AG09309 (cell line): ENCODE measurements at regions not wholly inside any gene's neighbourhood (a gene's known extent, or its start where the extent isn't known, plus 50 kb on each side); places are given as distances from the start of the nearest gene placed in this dataset.

Source experiments
- DNase-seq: peaks from one replicate; pipeline ENCODE4 v3.0.0-alpha.2; 2010; ENCODE audit warnings: low read depth
- H3K4me3 ChIP-seq: 2 replicates; pipeline ENCODE4 v1.5.1; 2011; ENCODE audit warnings: mild to moderate bottlenecking, low read depth, low read length, moderate library complexity; ENCODE audit not compliant: control insufficient read depth
- CTCF ChIP-seq: IDR thresholded peaks from 2 replicates; pipeline ENCODE4 v1.5.1; 2011; ENCODE audit warnings: mild to moderate bottlenecking, low read depth, low read length, inconsistent platforms; ENCODE audit not compliant: insufficient read depth, control insufficient read depth; ENCODE audit errors: missing control alignments

DNA sequence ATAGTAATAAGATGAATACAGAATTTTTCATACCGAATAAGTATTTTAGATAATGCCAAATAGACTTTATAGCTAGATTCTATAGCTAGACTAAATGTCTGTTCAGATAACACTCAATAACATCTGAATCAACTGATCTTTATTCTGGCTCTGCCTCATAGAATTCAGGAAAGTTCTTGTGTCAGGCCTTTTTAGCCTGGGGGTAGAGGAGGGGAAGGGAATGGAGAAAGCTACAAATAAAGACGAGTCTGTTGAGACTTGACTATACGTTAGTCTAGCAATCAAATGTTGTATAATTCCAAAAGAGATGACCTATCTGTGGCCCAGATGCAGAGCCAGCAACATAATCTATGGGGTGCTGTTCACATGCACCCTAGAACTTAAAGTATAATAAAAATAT, 106.6 kb upstream of the ABI3BP start:
- TF ChIP-seq CTCF, result no peak
- DNase-seq, result no peak
- no peak overlapping the region for H3K4me3 ChIP-seq

DNA sequence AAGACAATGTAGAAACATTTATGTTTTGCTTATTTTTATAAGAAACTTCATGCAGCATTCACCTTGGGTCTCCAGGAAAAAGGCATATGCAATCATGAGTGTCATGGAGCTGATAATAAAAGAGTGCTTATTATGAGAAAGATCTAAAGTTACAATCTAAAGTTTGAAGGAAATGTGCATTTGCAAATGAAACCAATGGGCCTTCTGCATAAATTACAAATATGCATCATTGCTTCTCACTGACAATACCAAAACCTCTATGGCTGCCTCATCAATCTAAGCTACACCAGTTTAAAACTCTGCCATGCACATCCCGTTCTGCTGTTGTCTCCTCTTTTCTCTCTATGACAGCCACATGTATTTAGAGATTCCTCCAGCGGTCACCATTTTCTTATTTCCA, 103.2 kb upstream of the ABI3BP start:
- DNase-seq, result no peak
- TF ChIP-seq CTCF, result no peak
- H3K4me3 ChIP-seq, result no peak overlapping the region

DNA sequence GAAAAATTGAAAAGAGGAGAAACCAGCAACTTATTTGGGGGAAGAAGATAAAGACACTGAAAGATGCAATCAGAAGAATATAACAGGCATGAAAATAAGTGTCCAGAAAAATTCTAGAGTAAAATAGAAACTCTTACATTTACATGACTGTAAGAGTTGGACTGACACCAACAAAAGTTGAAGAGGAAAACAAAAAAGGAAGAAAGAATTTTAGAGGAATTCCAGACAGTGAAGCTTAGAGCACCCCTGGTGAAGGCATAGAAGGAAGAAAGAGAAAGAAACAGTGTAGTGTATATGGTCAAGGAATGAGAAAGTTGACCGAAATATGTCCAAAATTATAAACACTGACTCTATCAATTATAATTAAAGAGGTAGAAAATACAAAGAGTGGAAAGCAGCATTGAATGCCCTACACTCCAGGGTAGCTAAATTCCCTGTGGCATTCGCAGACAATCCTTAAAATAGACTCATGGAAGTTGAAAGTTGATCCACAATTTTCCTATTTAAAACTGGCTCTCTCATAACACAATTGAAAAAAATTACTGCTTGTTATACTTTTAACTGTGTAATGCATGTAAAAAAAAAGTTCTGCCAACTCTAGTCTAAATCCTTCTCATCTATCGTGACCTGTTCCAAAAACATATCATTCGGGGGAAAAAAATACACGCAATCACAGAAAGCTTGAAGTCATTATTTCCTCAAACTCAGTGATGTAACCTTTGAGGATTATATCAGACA, 102.6 kb upstream of the ABI3BP start:
- TF ChIP-seq CTCF, result no peak
- no peak for DNase-seq
- no peak overlapping the region for H3K4me3 ChIP-seq

- H3K4me3 ChIP-seq, result no peak overlapping the region
- no peak for TF ChIP-seq CTCF
- no peak for DNase-seq
Measured at GRCh38 chr3:101091489-101091888, 98.3 kb upstream of the ABI3BP start.

- no peak for TF ChIP-seq CTCF
- no peak for DNase-seq
- no peak overlapping the region for H3K4me3 ChIP-seq
Measured at GRCh38 chr3:101085752-101086151, 92.5 kb upstream of the ABI3BP start.

GRCh38 chr3:101084404-101084803, 91.2 kb upstream of the ABI3BP start:
- no peak for TF ChIP-seq CTCF
- no peak for DNase-seq
- no peak overlapping the region for H3K4me3 ChIP-seq
